Thyroid gland (tissue), 4 donors: ENCODE measurements at regions not wholly inside any gene's neighbourhood (a gene's known extent, or its start where the extent isn't known, plus 50 kb on each side); places are given as distances from the start of the nearest gene placed in this dataset.

ENCODE experiments used
- DNase-seq, 2 donors: peaks; one replicate each; pipeline ENCODE4 v3.0.0-alpha.2; 2019
- H3K27ac ChIP-seq, 3 donors: fragments of 200-600 bp; sonication (generic); 1 replicate in 2 of 3; 2 replicates in 1 of 3; pipeline ENCODE4 v1.5.1; 2016 to 2019; ENCODE audit warnings: mild to moderate bottlenecking in 1 of 3, moderate library complexity in 1 of 3
- H3K27me3 ChIP-seq: fragments of 200-600 bp; sonication (generic); one replicate; pipeline ENCODE4 v1.5.1; 2019
- H3K36me3 ChIP-seq, 2 donors: fragments of 200-600 bp; sonication (generic); one replicate each; pipeline ENCODE4 v1.5.1; 2016 to 2019
- H3K4me1 ChIP-seq, 2 donors: fragments of 200-600 bp; sonication (generic); one replicate each; pipeline ENCODE4 v1.5.1; 2017 to 2019
- H3K4me3 ChIP-seq, 3 donors: fragments of 200-600 bp; sonication (generic); replicated peaks in 1 of 3; 1 replicate in 2 of 3; 2 replicates in 1 of 3; pipeline ENCODE4 v1.5.1; 2016; ENCODE audit warnings: mild to moderate bottlenecking in 1 of 3
- H3K9me3 ChIP-seq: fragments of 200-600 bp; sonication (generic); one replicate; pipeline ENCODE4 v1.5.1; 2017
- CTCF ChIP-seq, 6 experiments: fragments of 200-600 bp in 3 of 6; fragments of 450-650 bp in 3 of 6; sonication (generic) in 3 of 6; IDR thresholded peaks; one replicate each; pipeline ENCODE4 v1.5.1; 2016 to 2019; ENCODE audit warnings: antibody characterized with exemption in 6 of 6, mild to moderate bottlenecking in 2 of 6, inconsistent platforms in 1 of 6, moderate library complexity in 1 of 6
- POLR2A ChIP-seq, 2 donors: fragments of 450-650 bp; IDR thresholded peaks; one replicate each; pipeline ENCODE4 v1.6.1; 2017; ENCODE audit warnings: antibody characterized with exemption in 2 of 2, mild to moderate bottlenecking in 2 of 2, moderate library complexity in 1 of 2
- WGBS, 2 donors: methylation state at CpG; one replicate each; pipeline ENCODE4 v1.1.5; 2017; 5-methylcytosine and 5-hydroxymethylcytosine counted together
- intact Hi-C: fragments of 100-400 bp; cut with DNase I; formaldehyde crosslinking; loops from one replicate; pipeline ENCODE4 v1.15.1; 2023

GRCh38 chr6:169982461-169983386 is 231.3 kb downstream of the ERMARD start:
- no peak overlapping the region for H3K4me3 ChIP-seq
- no peak for DNase-seq
- no peaks in the 10 kb centered on the region for H3K9me3 ChIP-seq
- H3K27ac ChIP-seq, result no peak overlapping the region
- H3K4me1 ChIP-seq, result peaks cover 11 to 21% of the 10 kb centered on the region in 2 donors
- WGBS, 2 donors, result 47 to 62% methylated on average over 17 to 30 of the region's 31 CpGs
- intact Hi-C loops, result loop anchor here (10.0 kb wide), 1 partner anchor 172 kb away; no protein-coding TSS in a partner anchor
- no peaks in the 10 kb centered on the region for H3K36me3 ChIP-seq
- H3K27me3 ChIP-seq, result no peaks in the 10 kb centered on the region
- TF ChIP-seq POLR2A (IDR thresholded peaks at IDR 0.05), result no peak
- TF ChIP-seq CTCF (IDR thresholded peaks at IDR 0.05), result no peak

- no peak overlapping the region for H3K4me3 ChIP-seq
- TF ChIP-seq POLR2A (IDR thresholded peaks at IDR 0.05) (no peak), CTCF (IDR thresholded peaks at IDR 0.05) (no peak)
- no peak overlapping the region for H3K27ac ChIP-seq
- peaks cover 11 to 21% of the 10 kb centered on the region in 2 donors for H3K4me1 ChIP-seq
- WGBS, 2 donors, result 71 to 76% methylated on average over 7 of the region's 7 CpGs
- intact Hi-C loops, result loop anchor here (10.0 kb wide), 1 partner anchor 173 kb away; no protein-coding TSS in a partner anchor
- no peaks in the 10 kb centered on the region for H3K9me3 ChIP-seq
- DNase-seq, result no peak
- no peaks in the 10 kb centered on the region for H3K36me3 ChIP-seq
- no peaks in the 10 kb centered on the region for H3K27me3 ChIP-seq
Measured at GRCh38 chr6:169981969-169982368, 230.5 kb downstream of the ERMARD start.

- H3K4me1 ChIP-seq, result peaks cover 11 to 21% of the 10 kb centered on the region in 2 donors
- no peaks in the 10 kb centered on the region for H3K9me3 ChIP-seq
- no peak overlapping the region for H3K27ac ChIP-seq
- no peaks in the 10 kb centered on the region for H3K27me3 ChIP-seq
- DNase-seq, result no peak
- H3K36me3 ChIP-seq, result no peaks in the 10 kb centered on the region
- 93% methylated on average over 4 to 6 of the region's 6 CpGs for WGBS, 2 donors
- intact Hi-C loops, result loop anchor here (10.0 kb wide), 1 partner anchor 173 kb away; no protein-coding TSS in a partner anchor
- TF ChIP-seq POLR2A (IDR thresholded peaks at IDR 0.05), result no peak
- TF ChIP-seq CTCF (IDR thresholded peaks at IDR 0.05), result no peak
- H3K4me3 ChIP-seq, result no peak overlapping the region
Measured at GRCh38 chr6:169981568-169981967, 230.1 kb downstream of the ERMARD start.

GRCh38 chr6:169980826-169981450 is 229.5 kb downstream of the ERMARD start:
- TF ChIP-seq POLR2A (IDR thresholded peaks at IDR 0.05), result no peak
- TF ChIP-seq CTCF (IDR thresholded peaks at IDR 0.05), result no peak
- Histone ChIP-seq H3K27ac (no peak overlapping the region), H3K36me3 (no peaks in the 10 kb centered on the region), H3K4me1 (peaks cover 11 to 21% of the 10 kb centered on the region in 2 donors), H3K27me3 (no peaks in the 10 kb centered on the region), H3K9me3 (no peaks in the 10 kb centered on the region), H3K4me3 (no peak overlapping the region)
- DNase-seq, result no peak
- intact Hi-C loops, result loop anchor here (10.0 kb wide), 1 partner anchor 174 kb away; no protein-coding TSS in a partner anchor
- WGBS, 2 donors, result 83 to 87% methylated on average over 9 to 12 of the region's 14 CpGs
